COLO668 (cell line): ENCODE measurements at regions not wholly inside any gene's neighbourhood (a gene's known extent, or its start where the extent isn't known, plus 50 kb on each side); places are given as distances from the start of the nearest gene placed in this dataset.

ENCODE experiments used
- DNase-seq: peaks from one replicate; lab custom pipeline; 2025; ENCODE audit not compliant: unreplicated experiment; lab: John Stamatoyannopoulos, UW

- DNase-seq, result no peak
Measured at GRCh38 chr6:65819152-65819551, 112.1 kb upstream of the EYS start.

GRCh38 chr6:65818576-65818975, 111.5 kb upstream of the EYS start:
- DNase-seq, result no peak

- DNase-seq, result no peak
Measured at GRCh38 chr6:65816991-65817390, 110.0 kb upstream of the EYS start.

- no peak for DNase-seq
Measured at GRCh38 chr6:65814071-65814470, 107.0 kb upstream of the EYS start.

- no peak for DNase-seq
Measured at GRCh38 chr6:65803186-65803585, 96.2 kb upstream of the EYS start.

- no peak for DNase-seq
Measured at GRCh38 chr6:65799389-65799788, 92.4 kb upstream of the EYS start.

GRCh38 chr6:65798280-65799014, 91.4 kb upstream of the EYS start:
- DNase-seq, result no peak

- no peak for DNase-seq
Measured at GRCh38 chr6:65790666-65791065, 83.6 kb upstream of the EYS start.

GRCh38 chr6:65787787-65788186, 80.8 kb upstream of the EYS start:
- no peak for DNase-seq

GRCh38 chr6:65786815-65787214, 79.8 kb upstream of the EYS start:
- DNase-seq, result no peak

- DNase-seq, result no peak
Measured at GRCh38 chr6:65780691-65781090, 73.7 kb upstream of the EYS start.

- no peak for DNase-seq
Measured at GRCh38 chr6:65776332-65776731, 69.3 kb upstream of the EYS start.

GRCh38 chr6:65771946-65772345, 64.9 kb upstream of the EYS start:
- DNase-seq, result no peak

- DNase-seq, result no peak
Measured at GRCh38 chr6:65761890-65762289, 54.9 kb upstream of the EYS start.

- no peak for DNase-seq
Measured at GRCh38 chr6:65760285-65760684, 53.3 kb upstream of the EYS start.
